ENCODE measurements at regions not wholly inside any gene's neighbourhood (a gene's known extent, or its start where the extent isn't known, plus 50 kb on each side); places are given as distances from the start of the nearest gene placed in this dataset.

DNA sequence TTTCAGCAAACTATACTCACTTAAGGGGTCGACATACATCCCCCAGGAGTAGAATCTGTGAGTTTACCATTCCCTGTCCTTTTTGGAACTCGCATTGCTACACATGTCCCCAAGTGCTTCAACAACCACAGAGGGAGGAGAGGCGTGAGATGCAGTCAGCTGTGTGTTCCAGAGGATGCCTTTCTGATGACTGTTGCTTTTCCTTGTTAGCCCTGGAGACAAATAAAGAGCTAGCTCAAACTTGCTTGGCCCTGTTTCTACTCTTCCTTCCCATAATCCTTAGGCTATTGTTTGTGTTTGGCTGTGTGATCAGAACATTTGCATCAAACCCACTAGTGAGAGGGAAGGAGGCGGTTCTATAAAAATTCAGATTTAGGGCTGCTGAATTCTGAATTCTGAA is 264.0 kb downstream of the ENGASE start:
- TF ChIP-seq POLR2AphosphoS5 (IDR thresholded peaks at IDR 0.05) (no peak), CTCF (IDR thresholded peaks at IDR 0.05) (no peak), POLR2A (IDR thresholded peaks at IDR 0.05) (no peak)
